HCT116 (cell line): ENCODE measurements at regions not wholly inside any gene's neighbourhood (a gene's known extent, or its start where the extent isn't known, plus 50 kb on each side); places are given as distances from the start of the nearest gene placed in this dataset.

Experiments
- ATF3 ChIP-seq: IDR thresholded peaks from 2 replicates; pipeline ENCODE4 v1.6.1; 2012
- CBX3 ChIP-seq: IDR thresholded peaks from 2 replicates; pipeline ENCODE4 v1.6.1; 2012; ENCODE audit warnings: low read depth
- CTCF ChIP-seq, 3 experiments: fragments of 200-600 bp in 1 of 3; sonication (generic) in 1 of 3; IDR thresholded peaks in 2 of 3; conservative IDR thresholded peaks in 1 of 3; 2 replicates each; pipeline ENCODE4 v1.5.1; 2012 to 2017; ENCODE audit warnings: low read depth in 2 of 3, low read length in 2 of 3, antibody characterized with exemption in 1 of 3, borderline replicate concordance in 1 of 3, control low read depth in 1 of 3, mild to moderate bottlenecking in 1 of 3, mixed read lengths in 1 of 3, mixed run types in 1 of 3, moderate library complexity in 1 of 3; ENCODE audit not compliant: insufficient read depth in 1 of 3
- EZH2 ChIP-seq: fragments of 200-600 bp; sonication (generic); IDR thresholded peaks from 2 replicates; pipeline ENCODE4 v1.6.1; 2017; ENCODE audit warnings: antibody characterized with exemption, mixed run types
- EZH2phosphoT487 ChIP-seq: fragments of 200-600 bp; IDR thresholded peaks from 2 replicates; pipeline ENCODE4 v1.6.1; 2018; ENCODE audit warnings: antibody characterized with exemption, borderline replicate concordance
- MAX ChIP-seq: IDR thresholded peaks from 2 replicates; pipeline ENCODE4 v1.6.1; 2012
- POLR2A ChIP-seq: IDR thresholded peaks from 2 replicates; pipeline ENCODE4 v1.7.0; 2011; ENCODE audit warnings: borderline replicate concordance; ENCODE audit not compliant: insufficient read depth, insufficient read length; ENCODE audit errors: extremely low read depth
- POLR2AphosphoS5 ChIP-seq: IDR thresholded peaks from 2 replicates; pipeline ENCODE4 v1.6.1; 2011; ENCODE audit warnings: mild to moderate bottlenecking, low read depth, low read length, moderate library complexity
- RAD21 ChIP-seq: IDR thresholded peaks from 2 replicates; pipeline ENCODE4 v1.6.1; 2012; ENCODE audit warnings: low read depth, mild to moderate bottlenecking
- REST ChIP-seq: IDR thresholded peaks from 2 replicates; pipeline ENCODE4 v1.6.1; 2012; ENCODE audit warnings: low read depth

GRCh38 chr4:28505064-28505463 lies 1644.4 kb downstream of the STIM2 start:
- TF ChIP-seq RAD21: no peak
- TF ChIP-seq EZH2phosphoT487: no peak
- no peak for TF ChIP-seq CTCF (IDR thresholded peaks at IDR 0.05 in 2 of 3, conservative IDR thresholded peaks at IDR 0.05 in 1 of 3; ENCODE audit: borderline replicate concordance in 1 of 3, insufficient read depth in 1 of 3, low read depth in 2 of 3, low read length in 2 of 3)
- TF ChIP-seq REST: no peak
- TF ChIP-seq POLR2A: no peak
- no peak for TF ChIP-seq MAX
- no peak for TF ChIP-seq ATF3
- TF ChIP-seq CBX3: no peak
- no peak for TF ChIP-seq EZH2
- TF ChIP-seq POLR2AphosphoS5: no peak
